DMS153 treated with DMSO at 0.1 percent for 48 hours (cell line): ENCODE measurements at regions not wholly inside any gene's neighbourhood (a gene's known extent, or its start where the extent isn't known, plus 50 kb on each side); places are given as distances from the start of the nearest gene placed in this dataset.

Experiments
- DNase-seq: peaks from one replicate; lab custom pipeline; 2025; ENCODE audit not compliant: unreplicated experiment; lab: John Stamatoyannopoulos, UW

DNA sequence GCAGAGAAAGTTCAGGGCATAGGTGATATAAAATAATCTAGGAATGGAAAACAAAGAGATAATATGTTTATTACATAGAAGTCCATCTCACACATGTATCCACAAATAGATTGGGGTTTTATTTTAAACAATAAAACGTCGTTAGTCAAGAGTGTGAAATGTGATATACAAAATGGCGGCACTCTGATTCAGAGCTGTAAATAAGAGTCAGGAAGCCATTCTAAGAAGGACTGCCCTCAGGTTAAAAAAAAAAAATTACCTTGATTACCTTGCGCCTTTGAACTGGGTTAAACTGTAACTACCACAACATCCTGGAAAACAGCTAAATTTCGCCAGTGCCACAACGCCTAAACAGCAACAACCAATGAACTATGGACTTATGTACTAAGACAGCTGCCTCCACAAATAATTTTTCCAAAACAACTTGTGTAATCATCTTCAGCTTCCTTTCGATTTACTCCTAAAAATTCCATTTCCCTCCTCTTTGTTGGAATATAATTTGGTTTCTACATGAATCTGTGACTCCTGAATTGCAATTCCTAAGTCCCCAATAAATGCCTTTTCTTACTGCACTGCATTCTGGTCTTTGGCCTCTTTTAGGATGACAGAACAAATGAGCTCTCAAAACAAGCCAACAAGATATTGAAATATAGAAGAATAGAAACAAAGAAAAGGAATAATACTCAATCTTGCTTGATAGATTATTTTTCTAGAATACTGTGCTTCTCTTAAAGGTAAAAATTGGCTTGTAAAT, 1019.5 kb upstream of the MAP3K7 start:
- DNase-seq, result no peak

DNA sequence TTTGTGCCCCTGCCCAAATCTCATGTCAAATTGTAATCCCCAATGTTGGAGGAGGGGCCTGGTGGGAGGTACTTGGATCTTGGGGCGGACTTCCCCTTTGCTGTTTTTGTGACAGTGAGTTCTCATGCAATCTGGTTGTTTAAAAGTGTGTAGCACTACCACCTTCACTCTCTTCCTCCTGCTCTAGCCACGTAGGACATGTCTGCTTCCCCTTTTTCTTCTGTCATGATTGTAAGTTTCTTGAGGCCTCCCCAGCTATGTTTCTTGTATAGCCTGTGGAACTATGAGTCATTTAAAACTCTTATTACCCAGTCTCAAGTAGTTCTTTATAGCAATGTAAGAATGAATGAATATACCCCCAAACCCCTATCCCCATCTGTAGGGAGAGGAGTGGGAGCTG, 1013.7 kb upstream of the MAP3K7 start:
- DNase-seq, result no peak

DNA sequence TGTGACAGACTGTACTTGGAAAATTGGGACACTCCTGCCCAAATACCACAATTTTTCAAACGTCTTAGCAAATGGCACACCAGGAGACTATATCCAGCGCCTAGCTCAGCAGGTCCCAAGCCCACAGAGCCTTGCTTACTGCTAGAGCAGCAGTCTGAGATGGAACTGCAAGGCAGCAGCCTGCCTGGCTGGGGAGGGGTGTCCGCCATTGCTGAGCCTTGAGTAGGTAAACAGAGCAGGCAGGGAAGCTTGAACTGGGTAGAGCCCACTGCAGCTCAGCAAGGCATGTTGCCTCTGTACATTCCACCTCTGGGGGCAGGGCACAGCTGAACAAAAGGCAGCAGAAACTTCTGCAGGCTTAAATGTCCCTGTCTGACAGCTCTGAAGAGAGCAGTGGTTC, 1003.3 kb upstream of the MAP3K7 start:
- no peak for DNase-seq

DNA sequence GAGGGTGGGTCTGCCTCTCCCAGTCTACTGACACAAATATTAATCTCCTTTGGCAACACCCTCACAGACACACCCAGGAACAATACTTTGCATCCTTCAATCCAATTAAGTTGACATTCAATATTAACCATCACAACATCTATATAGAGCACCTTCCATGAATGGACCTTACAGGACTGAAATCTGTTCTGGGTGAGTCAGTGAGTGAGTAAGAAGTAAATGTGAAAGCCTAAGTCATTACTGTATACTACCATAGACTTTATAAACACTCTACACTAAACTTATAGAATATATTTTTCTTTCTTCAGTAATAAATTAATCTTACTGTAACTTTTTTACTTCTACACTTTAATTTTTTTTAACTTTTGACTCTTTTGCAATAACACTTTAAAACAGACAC, 993.8 kb upstream of the MAP3K7 start:
- DNase-seq, result no peak

DNA sequence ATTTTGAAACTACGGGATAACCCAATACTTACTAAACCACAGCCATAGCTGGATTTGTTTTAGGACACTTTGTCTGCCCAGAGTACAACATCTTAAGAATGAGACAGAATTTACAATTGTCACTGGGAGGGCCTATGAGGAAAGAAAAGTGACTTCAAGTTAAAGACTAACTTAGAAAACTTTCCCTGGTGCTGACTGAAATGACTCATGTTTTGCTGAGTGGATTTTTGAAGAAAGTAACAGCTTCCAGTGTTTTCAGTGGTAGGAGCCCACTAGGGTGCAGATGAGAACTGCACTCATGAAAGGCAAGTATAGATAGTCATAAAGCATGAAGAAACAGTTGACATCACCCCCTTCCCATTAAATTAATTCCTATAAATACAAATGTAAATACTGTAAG, 988.2 kb upstream of the MAP3K7 start:
- DNase-seq, result no peak

DNA sequence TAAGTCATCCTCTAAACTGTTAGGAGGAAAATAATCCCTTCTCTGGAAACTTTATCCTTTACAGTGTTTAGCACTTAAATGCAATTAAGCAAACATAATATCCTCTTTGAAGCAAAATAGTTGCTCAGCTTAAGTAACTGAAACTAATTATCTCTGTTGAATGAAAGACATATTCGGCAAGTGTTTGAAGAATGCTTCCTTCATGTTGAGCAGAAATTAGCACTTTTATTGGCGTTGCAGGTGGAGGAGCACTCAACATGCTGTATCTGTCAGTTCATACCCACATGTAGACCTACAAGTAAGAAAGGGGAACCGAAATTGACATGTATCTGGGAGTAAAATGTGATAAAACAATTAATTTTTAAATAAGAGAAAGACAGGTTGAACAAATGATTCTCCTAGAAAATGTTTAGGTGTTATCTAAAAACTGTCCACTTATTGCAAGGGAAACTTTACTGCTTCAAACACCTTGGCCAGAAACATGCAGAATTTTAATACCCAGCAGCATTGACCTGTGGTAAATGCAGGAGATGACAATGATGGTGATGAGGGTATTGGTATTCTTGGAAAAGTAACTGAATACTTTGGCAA, 987.0 kb upstream of the MAP3K7 start:
- DNase-seq, result no peak

DNA sequence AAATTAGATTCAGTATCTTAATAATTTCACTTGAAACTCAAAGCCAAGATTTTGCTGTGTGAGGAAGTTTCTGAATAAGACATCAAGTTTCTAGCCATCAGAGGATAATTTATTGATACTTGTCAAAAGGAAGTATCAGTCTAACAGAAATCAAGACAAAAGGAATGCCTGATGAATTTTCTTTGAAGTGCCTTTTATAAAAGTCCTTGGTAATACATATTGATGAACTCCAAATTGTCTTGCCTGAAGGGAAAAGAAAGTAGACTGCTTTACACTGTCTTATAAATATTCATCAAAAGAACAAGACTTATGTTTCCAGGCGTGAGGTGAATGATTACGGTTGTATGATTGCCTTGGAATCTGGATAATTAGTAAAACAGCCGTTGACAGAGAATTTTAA, 986.0 kb upstream of the MAP3K7 start:
- DNase-seq, result no peak

DNA sequence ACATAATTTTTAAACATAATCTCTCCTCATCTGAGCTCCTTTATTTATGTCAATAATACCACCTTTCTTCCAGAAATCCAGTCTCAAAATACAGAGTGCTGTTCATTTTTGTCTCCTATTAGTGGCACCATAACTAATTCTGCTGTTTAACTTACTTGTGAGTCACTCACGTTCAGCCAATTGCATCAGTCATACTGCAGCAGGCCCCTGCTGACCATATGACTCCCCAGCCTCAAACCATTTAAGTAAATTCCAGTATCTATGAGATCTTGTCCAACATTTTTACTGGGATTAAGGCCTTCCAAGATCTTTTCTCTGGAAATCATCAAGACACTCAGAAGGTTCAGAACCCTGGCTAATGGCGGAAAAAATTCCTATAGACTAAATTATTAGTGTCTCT, 982.2 kb upstream of the MAP3K7 start:
- DNase-seq, result no peak

DNA sequence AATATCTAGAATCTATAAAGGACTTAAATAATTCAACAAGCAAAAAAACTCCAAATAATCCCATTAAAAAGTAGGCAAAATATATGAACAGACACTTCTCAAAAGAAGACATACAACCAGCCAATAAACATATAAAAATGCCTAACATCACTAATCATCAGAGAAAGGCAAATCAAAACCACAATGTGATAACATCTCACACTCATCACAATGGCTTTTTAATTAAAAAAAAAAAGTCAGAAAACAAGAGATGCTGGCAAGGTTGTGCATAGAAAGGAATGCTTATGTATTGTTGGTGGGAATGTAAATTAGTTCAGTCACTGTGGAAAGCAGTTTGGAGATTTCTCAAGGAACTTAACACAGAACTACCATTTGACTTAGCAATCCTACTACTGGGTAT, 979.6 kb upstream of the MAP3K7 start:
- no peak for DNase-seq

DNA sequence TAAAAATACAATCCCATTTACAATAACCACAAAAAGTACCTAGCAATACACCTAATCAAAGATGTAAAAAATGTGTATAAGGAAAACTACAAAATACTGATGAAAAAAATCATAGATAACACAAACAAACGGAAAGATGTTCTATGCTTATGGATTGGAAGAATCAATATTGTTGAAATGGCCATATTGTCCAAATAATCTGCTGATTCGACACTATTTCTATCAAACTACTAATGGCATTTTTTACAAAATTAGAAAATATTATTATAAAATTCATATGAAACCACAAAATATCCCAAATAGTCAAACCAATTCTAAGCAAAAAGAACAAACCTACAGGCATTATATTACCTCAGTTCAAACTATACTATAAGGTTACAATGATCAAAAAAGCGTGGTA, 978.3 kb upstream of the MAP3K7 start:
- DNase-seq, result no peak

DNA sequence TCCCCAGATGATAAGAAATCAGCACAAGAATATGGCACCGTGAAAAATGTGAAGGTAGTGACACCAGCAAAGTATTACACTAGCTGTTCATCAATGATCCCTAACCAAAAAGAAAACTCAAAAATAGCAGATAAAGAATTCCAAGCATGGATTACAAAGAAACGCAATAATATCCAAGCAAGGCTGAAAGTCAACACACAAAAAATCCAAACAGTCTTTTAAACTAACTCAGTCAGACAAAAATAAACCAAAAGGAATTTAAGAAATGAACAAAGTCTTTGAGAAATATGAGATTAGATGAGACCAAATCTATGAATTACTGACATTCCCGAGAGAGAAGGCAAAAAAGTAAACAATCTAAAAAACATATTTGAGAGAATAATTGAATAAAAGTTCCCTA, 976.1 kb upstream of the MAP3K7 start:
- no peak for DNase-seq

DNA sequence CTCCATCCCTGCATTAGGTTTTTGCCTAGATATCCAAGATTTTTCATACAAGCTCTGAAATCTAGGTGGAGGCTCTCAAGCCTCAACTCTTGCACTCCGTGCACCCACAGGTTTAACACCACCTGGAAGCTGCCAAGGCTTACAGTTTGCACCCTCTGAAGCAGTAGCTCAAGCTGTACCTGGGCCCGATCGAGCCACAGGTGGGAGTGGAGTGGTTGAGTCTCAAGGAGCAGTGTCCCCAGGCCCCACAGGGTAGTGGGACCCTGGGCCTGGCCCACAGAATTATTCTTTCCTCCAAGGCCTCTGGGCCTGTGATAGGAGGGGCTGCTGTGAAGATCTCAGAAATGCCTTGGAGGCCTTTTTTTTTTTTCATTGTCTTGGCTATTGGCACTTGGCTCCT, 973.5 kb upstream of the MAP3K7 start:
- no peak for DNase-seq

DNA sequence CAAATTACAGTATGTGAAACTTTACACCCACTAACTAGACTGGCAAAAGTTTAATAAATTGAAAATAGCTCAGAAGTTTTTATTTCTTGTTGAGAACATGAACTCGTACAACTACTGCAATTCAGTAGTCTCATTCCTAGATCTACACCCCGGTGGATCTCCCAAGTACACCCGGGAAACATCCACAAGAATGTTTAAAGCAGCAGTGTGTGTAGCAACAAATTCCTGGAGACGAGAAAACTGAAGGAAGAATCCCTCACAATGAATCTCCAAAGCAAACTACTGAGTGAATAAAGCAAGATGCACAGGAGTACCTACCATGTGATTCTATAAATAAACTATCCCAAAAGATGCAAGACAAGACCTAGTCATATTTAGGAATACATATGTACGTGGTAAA, 954.0 kb upstream of the MAP3K7 start:
- no peak for DNase-seq

DNA sequence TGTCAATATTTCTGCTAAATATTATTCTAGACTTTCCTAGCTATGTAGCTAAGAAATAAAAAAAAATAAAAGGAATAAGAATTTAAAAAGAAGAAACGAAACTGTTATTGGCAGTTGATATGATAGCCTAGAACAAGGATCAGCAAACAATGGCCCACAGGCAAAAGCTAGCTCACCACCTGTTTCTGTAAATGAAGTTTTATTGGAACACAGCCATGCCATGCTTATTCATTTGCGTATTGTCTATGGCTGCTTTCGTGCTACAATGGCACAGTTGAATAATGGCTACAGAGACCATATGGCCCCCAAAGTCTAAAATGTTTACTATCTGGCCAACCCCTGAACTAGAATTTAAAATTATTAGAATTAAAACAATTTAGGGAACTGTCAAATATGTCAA, 952.6 kb upstream of the MAP3K7 start:
- no peak for DNase-seq

DNA sequence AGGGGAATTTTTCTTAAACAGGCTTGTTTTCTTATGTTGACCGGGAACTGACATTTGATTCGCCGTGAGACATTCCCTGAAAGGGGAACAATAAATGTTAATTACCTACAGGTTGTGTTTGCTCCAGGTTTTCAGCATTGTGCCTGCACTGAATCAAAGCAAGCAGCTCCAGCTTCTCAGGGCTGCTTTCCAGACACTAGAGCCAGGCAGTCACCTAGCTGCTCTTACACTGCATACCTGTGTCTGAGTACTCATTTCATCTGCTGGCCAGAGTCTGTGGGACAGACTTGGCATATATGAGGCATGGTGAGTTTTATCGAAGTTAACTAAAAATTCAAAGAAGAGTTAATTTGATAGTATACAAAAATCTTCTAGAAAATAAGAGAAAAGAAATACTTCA, 951.8 kb upstream of the MAP3K7 start:
- no peak for DNase-seq

DNA sequence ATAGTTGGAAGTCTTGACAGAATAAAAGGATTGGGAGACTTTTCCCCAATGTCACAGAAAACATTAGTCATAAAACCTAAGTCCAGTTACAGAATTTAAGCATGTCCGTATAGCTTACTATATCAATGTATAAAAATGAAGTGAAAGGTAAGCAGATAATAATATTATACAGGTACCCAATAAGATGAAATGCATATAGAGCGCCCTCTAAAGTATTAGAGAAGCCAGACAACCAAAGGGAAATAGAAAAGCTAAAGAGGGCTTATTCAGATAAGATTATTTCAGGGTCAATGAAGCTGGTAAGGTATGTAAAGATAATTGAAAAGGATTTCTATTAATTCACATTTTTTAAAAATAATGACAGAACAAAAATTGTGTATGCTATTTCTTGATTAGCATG, 947.7 kb upstream of the MAP3K7 start:
- DNase-seq, result no peak

DNA sequence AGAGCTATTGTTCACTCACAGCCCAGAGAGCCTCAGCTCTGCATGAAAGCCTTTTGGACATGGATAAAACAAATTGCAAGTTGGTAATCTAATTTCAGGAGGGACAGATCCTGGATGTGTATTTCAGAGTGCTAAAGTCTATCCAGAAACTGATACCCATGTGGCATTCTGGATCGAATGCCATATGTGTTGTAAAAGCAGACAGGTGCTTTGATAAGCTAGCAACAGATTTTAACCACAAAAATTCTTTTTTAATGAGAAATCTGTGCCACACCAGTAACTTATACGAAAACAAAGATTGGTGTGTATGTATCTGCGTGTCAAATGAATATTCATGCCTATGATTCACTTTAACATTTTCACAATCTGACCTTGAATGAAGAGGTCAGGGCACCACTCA, 936.6 kb upstream of the MAP3K7 start:
- no peak for DNase-seq

DNA sequence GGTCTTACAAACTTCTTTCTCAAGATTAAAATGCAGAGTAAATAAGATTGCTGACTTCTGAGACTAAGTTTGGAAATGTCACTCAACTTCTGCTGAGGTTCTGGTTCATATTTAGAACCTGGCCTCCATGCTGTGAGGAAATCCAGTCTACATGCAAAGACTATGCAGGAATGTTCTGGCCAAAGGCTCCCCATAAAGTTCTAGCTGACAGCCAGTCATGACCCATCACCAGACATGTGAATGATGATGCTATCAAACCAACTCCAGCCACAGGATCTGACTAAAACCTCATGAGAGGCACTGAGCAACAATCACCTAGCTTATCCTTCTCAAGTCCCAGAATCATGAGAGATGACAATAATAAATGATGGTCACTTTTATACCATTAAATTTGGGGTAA, 935.1 kb upstream of the MAP3K7 start:
- DNase-seq, result no peak

DNA sequence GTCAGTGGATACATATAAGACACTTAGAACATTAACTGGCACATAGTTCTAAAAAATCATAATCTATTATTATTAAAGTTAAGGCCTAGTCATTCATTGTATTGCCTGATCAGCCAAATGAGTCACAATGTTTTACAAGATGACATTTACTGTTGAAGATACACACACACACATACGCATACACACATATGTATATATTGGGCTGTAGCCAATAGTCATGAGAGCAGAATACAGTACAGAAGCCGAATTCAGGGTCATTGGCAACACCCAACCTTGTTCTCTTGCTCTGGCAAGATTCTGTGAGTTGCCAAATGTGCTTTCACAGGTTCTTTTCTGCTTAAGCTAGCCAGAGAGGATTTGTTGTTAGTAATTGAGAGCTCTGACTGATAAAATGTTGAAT, 922.8 kb upstream of the MAP3K7 start:
- DNase-seq, result no peak

DNA sequence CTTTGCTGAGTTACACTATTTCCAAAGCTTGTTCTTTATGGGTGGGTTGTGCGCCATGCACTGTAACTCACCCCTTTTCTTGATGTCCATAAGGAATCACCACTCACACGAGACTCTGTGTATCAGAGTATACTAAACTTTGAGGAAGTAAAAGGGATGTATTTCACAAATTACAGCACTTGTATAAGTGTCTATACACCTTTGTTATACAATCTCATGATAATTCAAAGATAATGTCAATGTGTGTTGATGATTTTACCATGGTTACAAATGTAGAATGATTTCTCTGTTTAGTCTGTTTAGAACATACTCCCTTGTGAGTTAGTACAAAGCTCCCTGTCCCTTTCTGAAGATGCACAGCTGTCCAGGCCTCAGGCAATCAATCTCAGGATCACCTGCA, 922.2 kb upstream of the MAP3K7 start:
- no peak for DNase-seq

DNA sequence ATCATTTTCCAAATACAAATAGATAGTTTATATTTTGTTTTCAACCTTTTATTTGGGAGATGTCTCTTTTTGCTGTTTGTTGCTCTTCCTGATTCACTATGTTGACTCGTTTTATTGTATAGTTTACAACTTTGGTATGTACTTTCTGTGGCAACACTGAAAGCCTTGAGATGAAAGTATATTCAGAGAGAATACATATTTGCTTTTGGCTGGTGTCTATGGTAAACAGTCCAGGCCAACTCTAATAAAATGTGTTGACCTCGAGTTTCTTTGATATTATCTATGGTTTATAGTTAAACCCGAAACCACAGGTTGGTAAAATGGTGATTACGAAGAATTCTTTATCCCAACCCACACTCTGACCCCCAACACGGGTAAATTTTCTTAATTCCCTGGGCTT, 919.6 kb upstream of the MAP3K7 start:
- DNase-seq, result no peak

DNA sequence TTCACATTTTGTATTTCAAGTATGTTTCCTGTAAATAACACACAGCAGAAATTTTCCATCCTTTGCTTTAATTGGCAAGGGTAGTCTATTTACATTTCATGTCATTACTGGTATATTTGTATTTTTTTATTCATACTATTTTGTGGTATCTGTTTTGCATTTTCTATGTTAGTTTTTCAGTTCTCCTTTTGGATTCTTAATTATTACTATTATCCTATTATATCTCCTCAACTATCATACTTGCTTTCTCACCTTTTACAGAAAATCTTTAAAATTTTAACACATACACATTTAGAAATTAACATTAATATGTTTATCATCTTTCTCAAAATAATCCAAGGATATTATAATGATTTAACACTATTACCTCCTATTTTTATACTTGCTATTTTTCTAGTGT, 918.3 kb upstream of the MAP3K7 start:
- no peak for DNase-seq

DNA sequence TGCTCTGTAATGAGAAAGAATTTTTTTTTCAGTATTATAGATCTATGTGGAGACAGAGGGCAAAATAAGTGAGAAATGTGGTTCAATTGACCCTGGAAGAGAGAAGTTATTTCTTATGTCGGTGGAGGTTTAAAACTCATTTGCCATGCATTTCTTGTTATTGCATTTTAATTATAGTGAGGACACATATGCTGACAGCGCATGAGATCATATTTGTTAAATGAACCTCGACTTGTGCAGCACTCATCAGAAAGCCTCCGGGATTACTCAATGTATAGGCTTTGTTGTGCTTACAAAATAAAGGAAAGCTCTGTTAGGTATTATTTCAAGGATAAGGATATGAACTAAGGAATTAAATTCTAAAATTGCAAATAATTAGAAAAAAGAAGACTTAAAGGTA, 915.1 kb upstream of the MAP3K7 start:
- no peak for DNase-seq
